ENCODE measurements at regions not wholly inside any gene's neighbourhood (a gene's known extent, or its start where the extent isn't known, plus 50 kb on each side); places are given as distances from the start of the nearest gene placed in this dataset.

- POLR2A ChIA-PET, result no interaction called here
- CTCF ChIA-PET, result interaction anchor here (0.6 to 5.0 kb wide), 5 partner anchors 15 to 395 kb away, joined by 3 to 22 read pairs (median 3); no protein-coding TSS in a partner anchor
- TF ChIP-seq CTCF (IDR thresholded peaks at IDR 0.05; ENCODE audit: insufficient read depth, low read length, missing control alignments), result no peak
- H3K4me3 ChIP-seq (ENCODE audit: low read depth, low read length), result no peak overlapping the region
- no peak for DNase-seq (ENCODE audit: low read depth, low spot score)
Observed at GRCh38 chr13:26964278-26965250, 204.0 kb upstream of the GPR12 start.

- POLR2A ChIA-PET, result no interaction called here
- no peak for TF ChIP-seq CTCF (IDR thresholded peaks at IDR 0.05; ENCODE audit: insufficient read depth, low read length, missing control alignments)
- H3K4me3 ChIP-seq (ENCODE audit: low read depth, low read length), result no peak overlapping the region
- DNase-seq (ENCODE audit: low read depth, low spot score), result no peak
- CTCF ChIA-PET, result interaction anchor here (1.3 to 1.8 kb wide), 3 partner anchors 10 to 397 kb away, joined by 4 to 9 read pairs (median 5); no protein-coding TSS in a partner anchor
Observed at GRCh38 chr13:26962671-26963070, 202.1 kb upstream of the GPR12 start.

- POLR2A ChIA-PET, result no interaction called here
- no peak overlapping the region for H3K4me3 ChIP-seq (ENCODE audit: low read depth, low read length)
- CTCF ChIA-PET, result interaction anchor here (1.8 kb wide), 1 partner anchor 15 kb away, joined by 4 read pairs; no protein-coding TSS in a partner anchor
- TF ChIP-seq CTCF (IDR thresholded peaks at IDR 0.05; ENCODE audit: insufficient read depth, low read length, missing control alignments), result no peak
- no peak for DNase-seq (ENCODE audit: low read depth, low spot score)
Observed at GRCh38 chr13:26961890-26962615, 201.5 kb upstream of the GPR12 start.

GRCh38 chr13:26957182-26957581 lies 196.6 kb upstream of the GPR12 start:
- ChIA-PET POLR2A (no interaction called here), CTCF (interaction anchor here (1.0 to 13.4 kb wide), 3 partner anchors 11 to 404 kb away, joined by 3 to 228 read pairs (median 3); no protein-coding TSS in a partner anchor)
- TF ChIP-seq CTCF (IDR thresholded peaks at IDR 0.05; ENCODE audit: insufficient read depth, low read length, missing control alignments), result no peak
- no peak for DNase-seq (ENCODE audit: low read depth, low spot score)
- H3K4me3 ChIP-seq (ENCODE audit: low read depth, low read length), result no peak overlapping the region

- POLR2A ChIA-PET, result no interaction called here
- no peak overlapping the region for H3K4me3 ChIP-seq (ENCODE audit: low read depth, low read length)
- DNase-seq (ENCODE audit: low read depth, low spot score), result no peak
- CTCF ChIA-PET, result interaction anchor here (1.0 to 13.4 kb wide), 3 partner anchors 10 to 404 kb away, joined by 3 to 228 read pairs (median 3); no protein-coding TSS in a partner anchor
- TF ChIP-seq CTCF (IDR thresholded peaks at IDR 0.05; ENCODE audit: insufficient read depth, low read length, missing control alignments), result no peak
Observed at GRCh38 chr13:26956522-26957142, 196.0 kb upstream of the GPR12 start.
